HG02678 (cell line): ENCODE measurements at regions not wholly inside any gene's neighbourhood (a gene's known extent, or its start where the extent isn't known, plus 50 kb on each side); places are given as distances from the start of the nearest gene placed in this dataset.

Experiments
- ATAC-seq: cut with Tn5 transposase; IDR thresholded peaks from one replicate; pipeline ENCODE4 v1.9.1; 2021; ENCODE audit warnings: mild to moderate bottlenecking, moderate library complexity; ENCODE audit not compliant: unreplicated experiment

GRCh38 chr4:177687117-177687516, 244.9 kb upstream of the AGA start:
- no peak for ATAC-seq

GRCh38 chr4:177692907-177693306, 250.7 kb upstream of the AGA start:
- no peak for ATAC-seq

GRCh38 chr4:177696438-177696966, 254.3 kb upstream of the AGA start:
- no peak for ATAC-seq

- no peak for ATAC-seq
Measured at GRCh38 chr4:177699365-177700213, 257.4 kb upstream of the AGA start.

GRCh38 chr4:177706916-177707315, 264.7 kb upstream of the AGA start:
- ATAC-seq = no peak

GRCh38 chr4:177713454-177713853, 271.2 kb upstream of the AGA start:
- no peak for ATAC-seq

GRCh38 chr4:177717407-177717806, 275.2 kb upstream of the AGA start:
- no peak for ATAC-seq

GRCh38 chr4:177718514-177718913, 276.3 kb upstream of the AGA start:
- ATAC-seq = no peak

- ATAC-seq = no peak
Measured at GRCh38 chr4:177726111-177726510, 283.9 kb upstream of the AGA start.

- ATAC-seq = no peak
Measured at GRCh38 chr4:177728361-177729152, 286.3 kb upstream of the AGA start.

- no peak for ATAC-seq
Measured at GRCh38 chr4:177729681-177730080, 287.4 kb upstream of the AGA start.

GRCh38 chr4:177737387-177737940, 295.2 kb upstream of the AGA start:
- no peak for ATAC-seq

- ATAC-seq = no peak
Measured at GRCh38 chr4:177740563-177740962, 298.3 kb upstream of the AGA start.

GRCh38 chr4:177759729-177760128, 317.5 kb upstream of the AGA start:
- no peak for ATAC-seq

- ATAC-seq = no peak
Measured at GRCh38 chr4:177761692-177762091, 319.5 kb upstream of the AGA start.

GRCh38 chr4:177769155-177769554, 326.9 kb upstream of the AGA start:
- ATAC-seq = no peak

GRCh38 chr4:177770776-177771175, 328.5 kb upstream of the AGA start:
- no peak for ATAC-seq

- ATAC-seq = no peak
Measured at GRCh38 chr4:177771645-177772044, 329.4 kb upstream of the AGA start.

- no peak for ATAC-seq
Measured at GRCh38 chr4:177778623-177779022, 336.4 kb upstream of the AGA start.

- ATAC-seq = no peak
Measured at GRCh38 chr4:177785000-177785399, 342.8 kb upstream of the AGA start.

GRCh38 chr4:177789610-177790009, 347.4 kb upstream of the AGA start:
- no peak for ATAC-seq

- no peak for ATAC-seq
Measured at GRCh38 chr4:177791188-177791587, 349.0 kb upstream of the AGA start.
